Progenitor cell of endocrine pancreas (in vitro differentiated cells): ENCODE measurements at regions not wholly inside any gene's neighbourhood (a gene's known extent, or its start where the extent isn't known, plus 50 kb on each side); places are given as distances from the start of the nearest gene placed in this dataset.
A peak's percentile ranks its signal among the peaks of the same experiment; 100 is the strongest.

Experiments used
- DNase-seq: peaks from one replicate; pipeline ENCODE4 v3.0.0; 2021; ENCODE audit warnings: low spot score; ENCODE audit not compliant: unreplicated experiment
- H3K27ac Mint-ChIP-seq: 2 replicates; pipeline ENCODE4 v1.8.0; 2021; ENCODE audit warnings: mild to moderate bottlenecking, moderate library complexity, mixed read lengths
- H3K27me3 Mint-ChIP-seq: 2 replicates; pipeline ENCODE4 v1.8.0; 2021; ENCODE audit warnings: mixed read lengths
- H3K36me3 Mint-ChIP-seq: 2 replicates; pipeline ENCODE4 v1.8.0; 2022; ENCODE audit warnings: mixed read lengths; ENCODE audit not compliant: insufficient read depth
- H3K4me1 Mint-ChIP-seq: 2 replicates; pipeline ENCODE4 v1.8.0; 2021; ENCODE audit warnings: low read depth, mixed read lengths
- H3K4me3 Mint-ChIP-seq: 2 replicates; pipeline ENCODE4 v1.8.0; 2021; ENCODE audit warnings: low read depth, mild to moderate bottlenecking, moderate library complexity, mixed read lengths
- H3K9me3 Mint-ChIP-seq: 2 replicates; pipeline ENCODE4 v1.8.0; 2021; ENCODE audit warnings: low read depth, mixed read lengths
- TF ChIP-seq, protein P1 (sequence below): fragments of 200-600 bp; sonication (generic); IDR thresholded peaks from one replicate; pipeline ENCODE4 v1.5.0; 2021; ENCODE audit warnings: antibody characterized with exemption, mild to moderate bottlenecking; ENCODE audit not compliant: unreplicated experiment

DNA sequence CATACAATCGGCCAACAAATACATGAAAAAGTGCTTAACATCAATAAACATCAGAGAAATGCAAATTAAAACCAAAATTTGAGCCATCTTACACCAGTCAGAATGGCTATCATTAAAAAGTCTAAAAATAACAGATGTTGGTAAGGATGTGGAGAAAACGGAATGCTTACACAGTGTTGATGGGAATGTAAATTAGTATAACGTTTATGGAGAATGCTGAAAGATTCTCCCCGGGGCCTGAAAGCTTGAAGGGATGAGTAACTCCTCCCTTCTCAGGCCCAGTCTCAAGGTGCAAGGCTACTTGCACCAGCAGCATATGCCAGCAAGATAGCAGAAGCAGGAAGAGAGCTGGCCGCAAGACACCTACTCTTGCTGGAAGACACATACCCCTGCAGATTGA is 123.7 kb upstream of the NLGN1 start:
- peaks cover 5% of the 10 kb centered on the region for H3K36me3 Mint-ChIP-seq
- H3K27me3 Mint-ChIP-seq: no peaks in the 10 kb centered on the region
- no peak overlapping the region for H3K4me3 Mint-ChIP-seq
- TF ChIP-seq, protein P1, sequence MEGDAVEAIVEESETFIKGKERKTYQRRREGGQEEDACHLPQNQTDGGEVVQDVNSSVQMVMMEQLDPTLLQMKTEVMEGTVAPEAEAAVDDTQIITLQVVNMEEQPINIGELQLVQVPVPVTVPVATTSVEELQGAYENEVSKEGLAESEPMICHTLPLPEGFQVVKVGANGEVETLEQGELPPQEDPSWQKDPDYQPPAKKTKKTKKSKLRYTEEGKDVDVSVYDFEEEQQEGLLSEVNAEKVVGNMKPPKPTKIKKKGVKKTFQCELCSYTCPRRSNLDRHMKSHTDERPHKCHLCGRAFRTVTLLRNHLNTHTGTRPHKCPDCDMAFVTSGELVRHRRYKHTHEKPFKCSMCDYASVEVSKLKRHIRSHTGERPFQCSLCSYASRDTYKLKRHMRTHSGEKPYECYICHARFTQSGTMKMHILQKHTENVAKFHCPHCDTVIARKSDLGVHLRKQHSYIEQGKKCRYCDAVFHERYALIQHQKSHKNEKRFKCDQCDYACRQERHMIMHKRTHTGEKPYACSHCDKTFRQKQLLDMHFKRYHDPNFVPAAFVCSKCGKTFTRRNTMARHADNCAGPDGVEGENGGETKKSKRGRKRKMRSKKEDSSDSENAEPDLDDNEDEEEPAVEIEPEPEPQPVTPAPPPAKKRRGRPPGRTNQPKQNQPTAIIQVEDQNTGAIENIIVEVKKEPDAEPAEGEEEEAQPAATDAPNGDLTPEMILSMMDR: no peak
- H3K9me3 Mint-ChIP-seq: peaks cover 12% of the 10 kb centered on the region
- DNase-seq: no peak
- peaks cover 10% of the 10 kb centered on the region for H3K4me1 Mint-ChIP-seq
- H3K27ac Mint-ChIP-seq: no peak overlapping the region

DNA sequence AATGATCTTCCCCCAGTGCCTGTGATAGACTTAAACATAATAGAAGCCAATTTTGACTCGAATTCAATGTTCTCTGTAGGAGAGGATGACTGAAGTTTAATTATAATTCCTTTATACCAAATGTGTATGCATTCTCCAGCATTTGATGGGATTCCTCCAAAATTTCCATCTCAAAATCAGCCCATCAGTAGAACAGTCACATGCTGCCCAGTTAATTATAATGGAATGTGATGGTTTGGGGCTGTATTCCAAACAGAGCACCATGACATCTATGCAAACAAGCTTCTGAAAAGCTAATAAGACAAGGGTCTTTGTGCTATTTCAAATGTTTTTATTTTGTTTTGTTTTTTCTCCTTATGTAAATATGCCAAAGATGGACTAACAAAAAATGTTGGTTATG is 127.7 kb upstream of the SPATA16 start:
- Mint-ChIP-seq H3K27me3 (no peaks in the 10 kb centered on the region), H3K36me3 (peaks cover 3% of the 10 kb centered on the region), H3K4me3 (no peak overlapping the region), H3K27ac (no peak overlapping the region), H3K4me1 (peaks cover 25% of the 10 kb centered on the region), H3K9me3 (peaks cover 4% of the 10 kb centered on the region)
- DNase-seq: no peak
- TF ChIP-seq, protein P1: no peak

DNA sequence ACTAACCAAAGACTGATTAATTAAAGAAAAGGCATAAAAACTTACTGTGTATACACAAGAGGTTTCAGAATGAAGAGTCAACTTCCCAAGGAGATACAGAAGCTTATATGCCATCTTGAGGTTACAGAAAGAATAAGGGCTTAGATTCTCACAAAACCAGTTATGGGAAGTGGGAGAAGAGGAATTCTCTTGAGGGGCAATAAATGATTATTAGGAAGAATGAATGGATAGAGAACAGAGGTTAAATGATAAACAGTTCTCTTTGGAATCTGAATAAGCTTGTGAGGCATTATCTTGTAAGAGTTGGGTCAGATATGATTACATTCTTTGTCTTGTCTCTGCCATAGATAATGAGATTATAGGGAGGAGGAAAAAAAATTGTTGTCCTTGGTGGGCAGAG is 126.7 kb upstream of the SPATA16 start:
- TF ChIP-seq, protein P1: no peak
- H3K4me1 Mint-ChIP-seq: peaks cover 25% of the 10 kb centered on the region
- H3K4me3 Mint-ChIP-seq: no peak overlapping the region
- DNase-seq: no peak
- H3K27ac Mint-ChIP-seq: no peak overlapping the region
- H3K9me3 Mint-ChIP-seq: no peaks in the 10 kb centered on the region
- H3K36me3 Mint-ChIP-seq: no peaks in the 10 kb centered on the region
- no peaks in the 10 kb centered on the region for H3K27me3 Mint-ChIP-seq

DNA sequence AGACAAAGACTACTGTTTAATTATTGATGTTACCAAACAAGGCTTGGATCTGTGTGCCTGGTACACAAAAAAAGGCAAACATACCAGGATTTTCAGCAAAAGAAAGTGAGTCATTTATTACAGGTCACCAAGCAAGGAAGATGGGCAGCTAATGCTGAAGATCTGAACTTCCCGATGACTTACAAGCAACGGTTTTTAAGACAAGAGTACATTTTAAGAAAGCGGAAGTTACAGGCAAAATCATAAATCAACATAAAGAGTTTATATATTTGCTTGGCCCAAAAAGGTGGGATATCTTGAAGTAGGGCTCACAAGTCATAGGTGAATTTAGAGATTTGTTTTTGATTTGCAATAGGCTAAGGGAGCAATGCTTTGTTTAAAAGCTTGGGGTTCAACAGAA is 125.4 kb upstream of the SPATA16 start:
- TF ChIP-seq, protein P1: no peak
- no peaks in the 10 kb centered on the region for H3K9me3 Mint-ChIP-seq
- peaks cover 25% of the 10 kb centered on the region for H3K4me1 Mint-ChIP-seq
- peak overlapping the region; percentile 2 for H3K4me3 Mint-ChIP-seq
- H3K27me3 Mint-ChIP-seq: no peaks in the 10 kb centered on the region
- H3K36me3 Mint-ChIP-seq: no peaks in the 10 kb centered on the region
- peak overlapping the region; percentile 20 for H3K27ac Mint-ChIP-seq
- DNase-seq: no peak

DNA sequence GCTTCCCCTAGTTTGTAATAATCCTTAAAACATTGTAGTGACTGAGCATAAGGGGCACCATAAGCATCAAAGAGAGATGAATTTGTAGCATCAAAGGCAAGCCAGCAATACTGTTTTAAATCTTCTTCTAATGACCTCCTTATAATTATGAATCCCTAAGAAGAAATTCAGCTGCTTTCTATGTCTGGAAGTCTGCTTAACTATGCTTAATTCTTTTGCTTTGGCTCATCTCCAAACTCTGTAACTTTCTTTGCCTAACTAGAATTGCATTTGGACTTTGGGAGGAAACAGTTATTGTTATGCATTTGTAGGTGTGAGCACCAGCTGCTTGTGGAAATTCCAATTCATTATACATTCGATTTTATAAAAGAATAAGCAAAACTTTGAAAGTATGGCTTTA is 117.7 kb upstream of the SPATA16 start:
- TF ChIP-seq, protein P1: no peak
- Mint-ChIP-seq H3K27me3 (no peaks in the 10 kb centered on the region), H3K4me1 (no peaks in the 10 kb centered on the region), H3K36me3 (no peaks in the 10 kb centered on the region), H3K9me3 (no peaks in the 10 kb centered on the region), H3K27ac (no peak overlapping the region), H3K4me3 (no peak overlapping the region)
- DNase-seq: no peak
